Panc1 (cell line): ENCODE measurements at regions not wholly inside any gene's neighbourhood (a gene's known extent, or its start where the extent isn't known, plus 50 kb on each side); places are given as distances from the start of the nearest gene placed in this dataset.

ENCODE experiments used
- ATAC-seq: fragments of 200-7000 bp; cut with Tn5 transposase; 2 replicates; pipeline ENCODE4 v1.9.1; 2020; ENCODE audit warnings: mild to moderate bottlenecking, moderate library complexity
- BruUV-seq: library from RNA; stranded (reverse); fragments of 400-500 nt; replicated peaks from 2 replicates; lab custom pipeline; 2021; lab: Mats Ljungman, UMichigan
- CTCF ChIA-PET: fragments of 300-600 bp; sonication (Branson Sonifier 250); formaldehyde crosslinking; loops from one replicate; lab custom pipeline; 2022; ENCODE audit warnings: antibody characterized with exemption; lab: Charles Lee
- POLR2A ChIA-PET: fragments of 300-600 bp; sonication (Branson Sonifier 250); formaldehyde crosslinking; loops from one replicate; lab custom pipeline; 2022; ENCODE audit warnings: antibody characterized with exemption; lab: Charles Lee
- DNase-seq: peaks from one replicate; pipeline ENCODE4 v3.0.0-alpha.2; 2010; ENCODE audit warnings: low read depth, low spot score
- H3K27ac ChIP-seq: 2 replicates; pipeline ENCODE4 v1.5.1; 2011; ENCODE audit warnings: mild to moderate bottlenecking, low read length, inconsistent platforms
- H3K27me3 ChIP-seq: fragments of 200-500 bp; sonication (Bioruptor generic); 2 replicates; pipeline ENCODE4 v1.6.0; 2014; ENCODE audit warnings: low read length, inconsistent platforms; ENCODE audit not compliant: control insufficient read depth, insufficient read depth
- H3K36me3 ChIP-seq: fragments of 200-500 bp; sonication (Bioruptor generic); 2 replicates; pipeline ENCODE4 v1.5.1; 2014; ENCODE audit warnings: inconsistent platforms, mild to moderate bottlenecking, low read length, moderate library complexity; ENCODE audit not compliant: control insufficient read depth, insufficient read depth
- H3K4me1 ChIP-seq: 2 replicates; pipeline ENCODE4 v1.5.1; 2011; ENCODE audit warnings: inconsistent platforms, mild to moderate bottlenecking, low read length, moderate library complexity; ENCODE audit not compliant: control insufficient read depth, insufficient read depth
- H3K4me3 ChIP-seq, 2 experiments: 2 replicates each; pipeline ENCODE4 v1.5.1; 2011 to 2012; ENCODE audit warnings: low read depth in 2 of 2, low read length in 2 of 2, mild to moderate bottlenecking in 2 of 2, inconsistent platforms in 1 of 2, moderate library complexity in 1 of 2
- H3K9me3 ChIP-seq: fragments of 200-500 bp; sonication (Bioruptor generic); 2 replicates; pipeline ENCODE4 v1.5.1; 2014; ENCODE audit warnings: low read depth, mild to moderate bottlenecking, inconsistent platforms, low read length, moderate library complexity; ENCODE audit not compliant: control insufficient read depth, insufficient read depth
- POLR2AphosphoS5 ChIP-seq: IDR thresholded peaks from 2 replicates; pipeline ENCODE4 v1.6.1; 2012; ENCODE audit warnings: mild to moderate bottlenecking, low read depth, low read length, moderate library complexity
- SIN3A ChIP-seq: IDR thresholded peaks from 2 replicates; pipeline ENCODE4 v1.6.1; 2012; ENCODE audit warnings: low read depth, mild to moderate bottlenecking, low read length, moderate library complexity, borderline replicate concordance; ENCODE audit not compliant: insufficient read depth
- TCF7L2 ChIP-seq: IDR thresholded peaks from 2 replicates; pipeline ENCODE4 v1.6.1; 2011; ENCODE audit warnings: mild to moderate bottlenecking, low read depth, low read length, inconsistent platforms
- in situ Hi-C: cut with HindIII; loops from 2 replicates; pipeline ENCODE4 v1.10.0; 2016; ENCODE audit warnings: low sequenced_read_pairs, low pct_unique_long_range_greater_than_20kb
- intact Hi-C: fragments of 100-400 bp; cut with micrococcal nuclease; formaldehyde crosslinking; loops from one replicate; pipeline ENCODE4 v1.10.0; 2022; ENCODE audit not compliant: unreplicated experiment
- TF ChIP-seq, protein P1 (sequence below): fragments of 450-650 bp; IDR thresholded peaks from 2 replicates; pipeline ENCODE4 v1.5.1; 2017; ENCODE audit warnings: mild to moderate bottlenecking
- TF ChIP-seq, protein P2 (sequence below), 2 experiments: IDR thresholded peaks; 2 replicates each; pipeline ENCODE4 v1.6.1; 2011 to 2012; ENCODE audit warnings: low read depth in 2 of 2, control low read depth in 1 of 2, low read length in 1 of 2, mild to moderate bottlenecking in 1 of 2, moderate library complexity in 1 of 2; ENCODE audit not compliant: insufficient read depth in 1 of 2

DNA sequence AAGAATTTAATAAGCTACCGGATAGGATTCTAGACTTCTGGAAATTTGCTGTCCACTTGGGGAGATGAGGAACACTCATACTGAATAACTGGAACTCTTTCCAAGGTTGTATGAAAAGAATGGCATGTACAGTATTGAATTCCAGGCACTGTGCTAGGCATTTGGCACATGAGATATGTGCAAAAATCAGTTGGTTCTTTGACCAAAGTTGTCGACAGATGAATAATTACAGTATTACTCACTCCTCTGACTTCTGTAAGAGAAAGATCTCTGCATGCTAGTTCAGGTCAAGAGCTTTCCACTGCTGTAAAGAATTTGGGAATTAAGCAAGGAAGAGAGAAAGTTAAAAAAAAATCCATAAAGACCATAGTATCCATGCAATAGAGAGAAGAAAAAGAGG, 764.7 kb downstream of the BCL11B start:
- ChIA-PET CTCF (no interaction called here), POLR2A (no interaction called here)
- Histone ChIP-seq H3K4me3 (no peak overlapping the region), H3K27ac (no peak overlapping the region), H3K36me3 (no peaks in the 10 kb centered on the region), H3K27me3 (no peaks in the 10 kb centered on the region), H3K4me1 (no peaks in the 10 kb centered on the region), H3K9me3 (no peaks in the 10 kb centered on the region)
- no peak for ATAC-seq
- intact Hi-C loops: no loop called here
- TF ChIP-seq, protein P1, sequence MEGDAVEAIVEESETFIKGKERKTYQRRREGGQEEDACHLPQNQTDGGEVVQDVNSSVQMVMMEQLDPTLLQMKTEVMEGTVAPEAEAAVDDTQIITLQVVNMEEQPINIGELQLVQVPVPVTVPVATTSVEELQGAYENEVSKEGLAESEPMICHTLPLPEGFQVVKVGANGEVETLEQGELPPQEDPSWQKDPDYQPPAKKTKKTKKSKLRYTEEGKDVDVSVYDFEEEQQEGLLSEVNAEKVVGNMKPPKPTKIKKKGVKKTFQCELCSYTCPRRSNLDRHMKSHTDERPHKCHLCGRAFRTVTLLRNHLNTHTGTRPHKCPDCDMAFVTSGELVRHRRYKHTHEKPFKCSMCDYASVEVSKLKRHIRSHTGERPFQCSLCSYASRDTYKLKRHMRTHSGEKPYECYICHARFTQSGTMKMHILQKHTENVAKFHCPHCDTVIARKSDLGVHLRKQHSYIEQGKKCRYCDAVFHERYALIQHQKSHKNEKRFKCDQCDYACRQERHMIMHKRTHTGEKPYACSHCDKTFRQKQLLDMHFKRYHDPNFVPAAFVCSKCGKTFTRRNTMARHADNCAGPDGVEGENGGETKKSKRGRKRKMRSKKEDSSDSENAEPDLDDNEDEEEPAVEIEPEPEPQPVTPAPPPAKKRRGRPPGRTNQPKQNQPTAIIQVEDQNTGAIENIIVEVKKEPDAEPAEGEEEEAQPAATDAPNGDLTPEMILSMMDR: no peak
- TF ChIP-seq, protein P2, sequence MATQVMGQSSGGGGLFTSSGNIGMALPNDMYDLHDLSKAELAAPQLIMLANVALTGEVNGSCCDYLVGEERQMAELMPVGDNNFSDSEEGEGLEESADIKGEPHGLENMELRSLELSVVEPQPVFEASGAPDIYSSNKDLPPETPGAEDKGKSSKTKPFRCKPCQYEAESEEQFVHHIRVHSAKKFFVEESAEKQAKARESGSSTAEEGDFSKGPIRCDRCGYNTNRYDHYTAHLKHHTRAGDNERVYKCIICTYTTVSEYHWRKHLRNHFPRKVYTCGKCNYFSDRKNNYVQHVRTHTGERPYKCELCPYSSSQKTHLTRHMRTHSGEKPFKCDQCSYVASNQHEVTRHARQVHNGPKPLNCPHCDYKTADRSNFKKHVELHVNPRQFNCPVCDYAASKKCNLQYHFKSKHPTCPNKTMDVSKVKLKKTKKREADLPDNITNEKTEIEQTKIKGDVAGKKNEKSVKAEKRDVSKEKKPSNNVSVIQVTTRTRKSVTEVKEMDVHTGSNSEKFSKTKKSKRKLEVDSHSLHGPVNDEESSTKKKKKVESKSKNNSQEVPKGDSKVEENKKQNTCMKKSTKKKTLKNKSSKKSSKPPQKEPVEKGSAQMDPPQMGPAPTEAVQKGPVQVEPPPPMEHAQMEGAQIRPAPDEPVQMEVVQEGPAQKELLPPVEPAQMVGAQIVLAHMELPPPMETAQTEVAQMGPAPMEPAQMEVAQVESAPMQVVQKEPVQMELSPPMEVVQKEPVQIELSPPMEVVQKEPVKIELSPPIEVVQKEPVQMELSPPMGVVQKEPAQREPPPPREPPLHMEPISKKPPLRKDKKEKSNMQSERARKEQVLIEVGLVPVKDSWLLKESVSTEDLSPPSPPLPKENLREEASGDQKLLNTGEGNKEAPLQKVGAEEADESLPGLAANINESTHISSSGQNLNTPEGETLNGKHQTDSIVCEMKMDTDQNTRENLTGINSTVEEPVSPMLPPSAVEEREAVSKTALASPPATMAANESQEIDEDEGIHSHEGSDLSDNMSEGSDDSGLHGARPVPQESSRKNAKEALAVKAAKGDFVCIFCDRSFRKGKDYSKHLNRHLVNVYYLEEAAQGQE (IDR thresholded peaks at IDR 0.05; ENCODE audit: insufficient read depth in 1 of 2, low read depth in 2 of 2, low read length in 1 of 2): no peak
- TF ChIP-seq POLR2AphosphoS5 (no peak), SIN3A (no peak), TCF7L2 (no peak)
- no TSS peak for BruUV-seq
- in situ Hi-C loops: no loop called here
- DNase-seq: no peak

DNA sequence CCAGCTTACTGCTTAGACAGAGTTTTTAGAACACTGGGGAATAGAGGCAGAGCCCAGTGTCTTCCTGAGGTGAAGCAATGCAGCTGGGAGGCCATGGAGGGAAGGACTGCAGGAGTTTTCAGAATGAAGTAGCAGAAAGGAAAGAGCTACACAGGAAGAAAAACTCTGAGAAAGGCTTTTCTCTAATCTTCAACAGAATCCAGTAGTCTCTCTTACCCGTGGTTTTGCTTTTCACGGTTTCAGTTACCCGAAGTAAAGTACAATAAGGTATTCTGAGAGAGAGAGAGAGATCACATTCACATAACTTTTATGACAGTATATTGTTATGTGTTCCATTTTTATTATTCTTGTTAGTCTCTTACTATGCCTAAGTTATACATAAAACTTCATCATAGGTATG, 761.6 kb downstream of the BCL11B start:
- intact Hi-C loops (no loop called here), in situ Hi-C loops (no loop called here)
- ChIA-PET POLR2A (no interaction called here), CTCF (no interaction called here)
- no peaks in the 10 kb centered on the region for H3K36me3 ChIP-seq
- DNase-seq: no peak
- BruUV-seq: no TSS peak
- ATAC-seq: no peak
- H3K27ac ChIP-seq: no peak overlapping the region
- H3K4me3 ChIP-seq: no peak overlapping the region
- no peaks in the 10 kb centered on the region for H3K9me3 ChIP-seq
- TF ChIP-seq, protein P2 (IDR thresholded peaks at IDR 0.05; ENCODE audit: insufficient read depth in 1 of 2, low read depth in 2 of 2, low read length in 1 of 2): no peak
- TF ChIP-seq POLR2AphosphoS5: no peak
- TF ChIP-seq, protein P1: no peak
- no peak for TF ChIP-seq SIN3A
- TF ChIP-seq TCF7L2: no peak
- H3K27me3 ChIP-seq: no peaks in the 10 kb centered on the region
- H3K4me1 ChIP-seq: no peaks in the 10 kb centered on the region
